ENCODE measurements at regions not wholly inside any gene's neighbourhood (a gene's known extent, or its start where the extent isn't known, plus 50 kb on each side); places are given as distances from the start of the nearest gene placed in this dataset.

- CTCF ChIA-PET, result no interaction called here
- TF ChIP-seq POLR2A (IDR thresholded peaks at IDR 0.05; ENCODE audit: low read depth, low read length) (no peak), FOS (IDR thresholded peaks at IDR 0.05; ENCODE audit: low read depth, low read length) (no peak), MXI1 (IDR thresholded peaks at IDR 0.05; ENCODE audit: borderline replicate concordance, low read depth, low read length) (no peak), SMC3 (IDR thresholded peaks at IDR 0.05; ENCODE audit: low read depth, low read length) (no peak), RCOR1 (IDR thresholded peaks at IDR 0.05; ENCODE audit: insufficient replicate concordance, low read length) (no peak), CHD1 (IDR thresholded peaks at IDR 0.05; ENCODE audit: low read depth, low read length) (no peak), MAZ (IDR thresholded peaks at IDR 0.05; ENCODE audit: borderline replicate concordance, low read depth, low read length) (no peak), NFE2L2 (IDR thresholded peaks at IDR 0.05; ENCODE audit: low read depth, low read length) (no peak)
- TF ChIP-seq, protein P1, sequence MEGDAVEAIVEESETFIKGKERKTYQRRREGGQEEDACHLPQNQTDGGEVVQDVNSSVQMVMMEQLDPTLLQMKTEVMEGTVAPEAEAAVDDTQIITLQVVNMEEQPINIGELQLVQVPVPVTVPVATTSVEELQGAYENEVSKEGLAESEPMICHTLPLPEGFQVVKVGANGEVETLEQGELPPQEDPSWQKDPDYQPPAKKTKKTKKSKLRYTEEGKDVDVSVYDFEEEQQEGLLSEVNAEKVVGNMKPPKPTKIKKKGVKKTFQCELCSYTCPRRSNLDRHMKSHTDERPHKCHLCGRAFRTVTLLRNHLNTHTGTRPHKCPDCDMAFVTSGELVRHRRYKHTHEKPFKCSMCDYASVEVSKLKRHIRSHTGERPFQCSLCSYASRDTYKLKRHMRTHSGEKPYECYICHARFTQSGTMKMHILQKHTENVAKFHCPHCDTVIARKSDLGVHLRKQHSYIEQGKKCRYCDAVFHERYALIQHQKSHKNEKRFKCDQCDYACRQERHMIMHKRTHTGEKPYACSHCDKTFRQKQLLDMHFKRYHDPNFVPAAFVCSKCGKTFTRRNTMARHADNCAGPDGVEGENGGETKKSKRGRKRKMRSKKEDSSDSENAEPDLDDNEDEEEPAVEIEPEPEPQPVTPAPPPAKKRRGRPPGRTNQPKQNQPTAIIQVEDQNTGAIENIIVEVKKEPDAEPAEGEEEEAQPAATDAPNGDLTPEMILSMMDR (conservative IDR thresholded peaks at IDR 0.05; ENCODE audit: low read depth, low read length), result no peak
- Histone ChIP-seq H3K4ac (ENCODE audit: low read depth, low read length) (no peak overlapping the region), H3K56ac (ENCODE audit: extremely low read depth, insufficient read depth, low read length) (no peak overlapping the region), H4K91ac (ENCODE audit: insufficient read depth, low read depth, low read length) (no peak overlapping the region), H2AK5ac (ENCODE audit: low read depth, low read length) (no peak overlapping the region), H4K20me1 (ENCODE audit: insufficient read depth, low read length) (no peaks in the 10 kb centered on the region), H3K79me1 (ENCODE audit: low read depth in 1 of 2, low read length in 2 of 2) (no peaks in the 10 kb centered on the region), H3K4me2 (ENCODE audit: low read depth, low read length) (no peak overlapping the region), H2BK5ac (ENCODE audit: low read depth, low read length, poor library complexity, severe bottlenecking) (no peak overlapping the region), H3K9ac (ENCODE audit: low read depth, low read length) (no peak overlapping the region), H4K5ac (ENCODE audit: low read depth, low read length) (no peak overlapping the region), H4K8ac (ENCODE audit: low read depth in 2 of 2, low read length in 2 of 2) (no peak overlapping the region), H2BK20ac (ENCODE audit: low read depth, low read length) (no peak overlapping the region), H2AK9ac (replicated peaks; ENCODE audit: low read depth, low read length, poor library complexity) (no peak overlapping the region), H3K23ac (ENCODE audit: low read depth, low read length) (no peak overlapping the region), H3K9me3 (ENCODE audit: control insufficient read depth, insufficient read depth, low read length) (no peaks in the 10 kb centered on the region), H2BK120ac (ENCODE audit: low read depth, low read length) (no peak overlapping the region), H3K27ac (ENCODE audit: insufficient read depth, low read length) (no peak overlapping the region), H3K36me3 (ENCODE audit: control insufficient read depth, insufficient read depth, low read length) (no peaks in the 10 kb centered on the region), H3K9me1 (ENCODE audit: insufficient read depth, low read length) (no peaks in the 10 kb centered on the region), H3K4me3 (ENCODE audit: insufficient read depth, low read depth, low read length) (no peak overlapping the region), H3K4me1 (ENCODE audit: control insufficient read depth, insufficient read depth, low read length) (no peaks in the 10 kb centered on the region), H3K18ac (ENCODE audit: low read depth, low read length) (no peak overlapping the region), H2BK15ac (ENCODE audit: low read depth, low read length) (no peak overlapping the region), H3K14ac (replicated peaks; ENCODE audit: low read depth, low read length) (no peak overlapping the region), H2AFZ (replicated peaks; ENCODE audit: low read length, poor library complexity) (no peak overlapping the region), H3K27me3 (ENCODE audit: control insufficient read depth, insufficient read depth, low read length) (no peaks in the 10 kb centered on the region)
- no TSS peak for BruUV-seq (replicated peaks)
- POLR2A ChIA-PET (ENCODE audit: unreplicated experiment), result no interaction called here
- in situ Hi-C loops (cut with MboI; ENCODE audit: low sequenced_read_pairs), result no loop called here
- dilution Hi-C loops (cut with HindIII; ENCODE audit: low sequenced_read_pairs, unreplicated experiment), result no loop called here
- intact Hi-C loops (cut with micrococcal nuclease), result no loop called here
- no peak for ATAC-seq (ENCODE audit: low read depth)
- no peak for DNase-seq
These were observed 411.5 kb downstream of the TYW1 start for GRCh38 chr7:67408109-67408508.

Measured in IMR-90 (cell line).